HFFc6 (cell line): ENCODE measurements at regions not wholly inside any gene's neighbourhood (a gene's known extent, or its start where the extent isn't known, plus 50 kb on each side); places are given as distances from the start of the nearest gene placed in this dataset.

Experiments used
- DNase-seq: peaks from one replicate; pipeline ENCODE4 v3.0.0-alpha.2; 2018
- H3K27ac Mint-ChIP-seq: 2 replicates; pipeline ENCODE4 v1.8.0; 2020; ENCODE audit warnings: mild to moderate bottlenecking, mixed read lengths
- H3K27me3 Mint-ChIP-seq: 2 replicates; pipeline ENCODE4 v1.8.0; 2021; ENCODE audit warnings: mild to moderate bottlenecking, moderate library complexity, mixed read lengths; ENCODE audit not compliant: insufficient read depth
- H3K36me3 Mint-ChIP-seq: 2 replicates; pipeline ENCODE4 v1.8.0; 2021; ENCODE audit warnings: low read depth, mixed read lengths
- H3K4me1 Mint-ChIP-seq: 2 replicates; pipeline ENCODE4 v1.8.0; 2020; ENCODE audit warnings: low read depth, mixed read lengths
- H3K4me3 Mint-ChIP-seq: 2 replicates; pipeline ENCODE4 v1.8.0; 2020; ENCODE audit warnings: mild to moderate bottlenecking, moderate library complexity, mixed read lengths
- H3K9me3 Mint-ChIP-seq: 2 replicates; pipeline ENCODE4 v1.8.0; 2020; ENCODE audit warnings: mild to moderate bottlenecking, mixed read lengths
- TF ChIP-seq, protein P1 (sequence below): fragments of 200-600 bp; sonication (generic); IDR thresholded peaks from 2 replicates; pipeline ENCODE4 v1.5.0; 2021; ENCODE audit warnings: antibody characterized with exemption, mild to moderate bottlenecking

DNA sequence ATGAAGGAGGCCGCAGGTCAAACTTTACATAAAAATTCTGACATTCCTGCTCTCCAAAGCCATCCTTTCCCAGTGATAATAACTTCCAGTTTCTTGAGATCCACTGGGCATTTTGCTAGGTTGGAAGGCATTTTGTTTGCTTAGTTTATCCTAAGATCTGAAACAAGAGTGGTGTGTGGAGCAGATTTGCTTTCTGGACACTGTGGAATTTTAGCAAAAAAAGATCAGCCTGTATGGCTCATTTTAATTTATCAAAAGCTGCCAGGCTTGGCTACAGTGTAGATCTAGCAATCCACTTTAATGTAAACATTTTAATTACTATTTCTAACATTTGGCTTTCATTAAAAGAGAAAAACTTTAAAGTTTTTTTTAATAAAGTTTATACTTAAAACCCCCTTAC is 124.8 kb downstream of the SAMD9 start:
- Mint-ChIP-seq H3K27me3 (no peaks in the 10 kb centered on the region; the same call in 1 of the 2 replicates), H3K4me3 (no peak overlapping the region)
- TF ChIP-seq, protein P1, sequence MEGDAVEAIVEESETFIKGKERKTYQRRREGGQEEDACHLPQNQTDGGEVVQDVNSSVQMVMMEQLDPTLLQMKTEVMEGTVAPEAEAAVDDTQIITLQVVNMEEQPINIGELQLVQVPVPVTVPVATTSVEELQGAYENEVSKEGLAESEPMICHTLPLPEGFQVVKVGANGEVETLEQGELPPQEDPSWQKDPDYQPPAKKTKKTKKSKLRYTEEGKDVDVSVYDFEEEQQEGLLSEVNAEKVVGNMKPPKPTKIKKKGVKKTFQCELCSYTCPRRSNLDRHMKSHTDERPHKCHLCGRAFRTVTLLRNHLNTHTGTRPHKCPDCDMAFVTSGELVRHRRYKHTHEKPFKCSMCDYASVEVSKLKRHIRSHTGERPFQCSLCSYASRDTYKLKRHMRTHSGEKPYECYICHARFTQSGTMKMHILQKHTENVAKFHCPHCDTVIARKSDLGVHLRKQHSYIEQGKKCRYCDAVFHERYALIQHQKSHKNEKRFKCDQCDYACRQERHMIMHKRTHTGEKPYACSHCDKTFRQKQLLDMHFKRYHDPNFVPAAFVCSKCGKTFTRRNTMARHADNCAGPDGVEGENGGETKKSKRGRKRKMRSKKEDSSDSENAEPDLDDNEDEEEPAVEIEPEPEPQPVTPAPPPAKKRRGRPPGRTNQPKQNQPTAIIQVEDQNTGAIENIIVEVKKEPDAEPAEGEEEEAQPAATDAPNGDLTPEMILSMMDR: no peak

DNA sequence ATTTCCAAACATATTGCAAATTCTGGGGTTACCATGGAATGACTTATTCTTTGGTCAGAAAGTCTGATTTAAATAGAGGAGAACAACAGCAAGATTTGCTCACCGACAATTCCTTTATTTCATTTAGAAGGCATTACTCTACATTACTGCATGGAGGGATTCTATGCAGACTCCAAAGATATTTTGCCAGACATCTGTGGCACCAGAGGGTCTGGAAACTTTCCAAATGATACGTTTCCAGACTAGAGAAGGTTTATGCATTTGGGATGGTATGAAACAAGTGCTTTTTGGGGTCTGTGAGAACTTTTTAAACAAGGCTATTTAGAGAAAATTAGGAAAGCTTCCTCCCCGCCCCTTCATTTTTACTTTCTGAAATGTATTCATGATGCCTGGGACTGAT is 125.3 kb downstream of the SAMD9 start:
- TF ChIP-seq, protein P1: no peak
- no peak for DNase-seq
- Mint-ChIP-seq H3K36me3 (no peaks in the 10 kb centered on the region), H3K27me3 (no peaks in the 10 kb centered on the region), H3K27ac (no peak overlapping the region), H3K4me3 (no peak overlapping the region), H3K9me3 (no peaks in the 10 kb centered on the region), H3K4me1 (peaks cover 27% of the 10 kb centered on the region)

More for the DNA sequence above, 124.8 kb downstream of the SAMD9 start:
- Mint-ChIP-seq H3K36me3 (no peaks in the 10 kb centered on the region), H3K27ac (no peak overlapping the region), H3K9me3 (no peaks in the 10 kb centered on the region), H3K4me1 (peaks cover 23% of the 10 kb centered on the region)
- no peak for DNase-seq

DNA sequence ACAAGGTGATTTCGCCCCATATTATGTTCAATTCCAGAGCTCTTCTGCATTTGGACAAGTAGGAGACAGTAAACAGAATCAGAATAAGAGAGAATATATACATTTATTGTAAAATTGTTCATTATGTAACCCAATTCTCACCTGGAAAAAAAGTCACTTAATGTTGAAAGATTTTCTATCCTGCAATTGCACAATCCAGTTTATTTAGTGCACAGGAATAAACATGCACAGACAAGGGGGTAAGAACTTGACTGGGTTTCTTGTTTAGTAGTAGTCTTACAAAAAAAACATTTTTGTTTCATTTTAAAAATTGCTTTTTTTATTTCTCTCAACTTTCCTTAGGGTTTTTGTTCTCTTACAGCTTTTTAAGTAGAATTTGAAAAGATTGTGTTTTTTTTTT is 126.6 kb downstream of the SAMD9 start:
- H3K27ac Mint-ChIP-seq: no peak overlapping the region
- no peaks in the 10 kb centered on the region for H3K9me3 Mint-ChIP-seq
- no peak for DNase-seq
- peaks cover 32% of the 10 kb centered on the region for H3K4me1 Mint-ChIP-seq
- TF ChIP-seq, protein P1: no peak
- H3K36me3 Mint-ChIP-seq: no peaks in the 10 kb centered on the region
- no peak overlapping the region for H3K4me3 Mint-ChIP-seq
- no peaks in the 10 kb centered on the region for H3K27me3 Mint-ChIP-seq

DNA sequence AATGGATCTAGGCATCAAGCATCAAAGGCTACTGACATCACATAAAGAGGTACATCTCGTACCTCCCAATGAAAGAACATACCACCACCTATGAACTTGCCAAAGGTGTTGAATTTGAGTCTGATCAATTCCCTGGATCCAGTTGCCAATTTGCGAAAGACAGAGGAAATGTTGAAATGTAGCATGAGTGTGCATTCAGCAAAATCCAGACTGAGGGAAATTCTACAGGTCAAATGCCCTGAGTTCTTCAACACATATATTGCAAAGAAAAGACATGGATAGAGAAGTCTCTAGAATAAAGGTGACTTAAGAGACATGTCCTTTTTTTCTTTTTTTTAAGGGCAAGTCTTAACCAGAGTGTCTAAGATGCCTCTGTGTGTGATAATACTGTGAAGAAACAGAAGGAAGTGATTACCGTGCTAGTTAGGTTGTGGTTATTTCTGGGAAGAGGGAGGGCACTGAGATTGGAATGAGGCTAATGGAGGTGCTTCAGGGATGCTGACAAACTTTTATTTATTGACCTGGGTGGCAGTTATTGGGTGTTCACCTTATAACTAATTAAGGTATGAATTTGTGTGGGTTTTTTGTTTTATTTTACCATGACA is 128.7 kb downstream of the SAMD9 start:
- TF ChIP-seq, protein P1: no peak
- 0 out of 2 replicates have a peak, but pooled peaks cover under 1% of the 10 kb centered on the region for H3K9me3 Mint-ChIP-seq
- peaks cover under 1% of the 10 kb centered on the region; the same call in 1 of the 2 replicates for H3K36me3 Mint-ChIP-seq
- H3K4me3 Mint-ChIP-seq: no peak overlapping the region
- DNase-seq: no peak
- peaks cover 32% of the 10 kb centered on the region for H3K4me1 Mint-ChIP-seq
- no peaks in the 10 kb centered on the region for H3K27me3 Mint-ChIP-seq
- peak overlapping the region; percentile 7; the same call in 1 of the 2 replicates for H3K27ac Mint-ChIP-seq

DNA sequence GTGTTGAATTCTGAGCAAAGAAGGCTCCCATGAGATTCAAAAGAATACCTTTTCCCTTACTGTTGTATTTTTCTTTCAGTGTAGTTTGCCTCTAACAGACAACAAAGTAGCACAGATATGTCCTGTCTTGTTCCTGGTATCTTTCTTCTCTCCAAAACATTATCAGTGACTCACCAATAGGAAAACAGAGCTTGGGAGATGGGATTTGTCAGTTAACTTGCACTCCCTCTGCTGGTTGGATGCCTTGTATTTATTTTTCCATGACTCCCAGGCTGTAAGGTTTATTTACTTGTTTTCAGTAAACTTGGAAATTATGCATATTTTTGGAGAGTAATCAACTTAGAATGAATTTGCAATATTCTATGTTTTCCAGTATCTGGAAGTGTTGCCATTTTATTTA is 129.7 kb downstream of the SAMD9 start:
- peak overlapping the region; percentile 20; the same call in 1 of the 2 replicates for H3K4me3 Mint-ChIP-seq
- H3K36me3 Mint-ChIP-seq: peaks cover 10% of the 10 kb centered on the region; the same call in 1 of the 2 replicates
- peak; percentile 59 for DNase-seq
- TF ChIP-seq, protein P1: peak; percentile 83
- peaks cover 32% of the 10 kb centered on the region for H3K4me1 Mint-ChIP-seq
- peak overlapping the region; percentile 83 for H3K27ac Mint-ChIP-seq
- peaks cover 4% of the 10 kb centered on the region; the same call in 1 of the 2 replicates for H3K9me3 Mint-ChIP-seq
- H3K27me3 Mint-ChIP-seq: no peaks in the 10 kb centered on the region
